DMS79 treated with DMSO at 0.1 percent for 48 hours (cell line): ENCODE measurements at regions not wholly inside any gene's neighbourhood (a gene's known extent, or its start where the extent isn't known, plus 50 kb on each side); places are given as distances from the start of the nearest gene placed in this dataset.
"Not testable (repeated sequence)": the region's sequence is repeated elsewhere in the genome, so short reads cannot be mapped to it uniquely, and the experiment has no call there.

ENCODE experiments used
- DNase-seq: peaks from one replicate; lab custom pipeline; 2025; lab: John Stamatoyannopoulos, UW

- DNase-seq, result peak; percentile 95
Observed at GRCh38 chr14:23694949-23695663, 58.9 kb downstream of the DHRS2 start.

GRCh38 chr14:23695664-23695999 is 59.5 kb downstream of the DHRS2 start:
- no peak for DNase-seq

GRCh38 chr14:23696701-23697239 is 60.6 kb downstream of the DHRS2 start:
- no peak for DNase-seq

- DNase-seq, result no peak
Observed at GRCh38 chr14:23697680-23698079, 61.5 kb downstream of the DHRS2 start.

GRCh38 chr14:23702656-23703426 is 66.7 kb downstream of the DHRS2 start:
- DNase-seq, result no peak

GRCh38 chr14:23704890-23705289 is 68.7 kb downstream of the DHRS2 start:
- peak; percentile 15 for DNase-seq

- DNase-seq, result no peak
Observed at GRCh38 chr14:23707415-23707814, 71.3 kb downstream of the DHRS2 start.

GRCh38 chr14:23708343-23708742 is 72.2 kb downstream of the DHRS2 start:
- DNase-seq, result no peak

- no peak for DNase-seq
Observed at GRCh38 chr14:23709923-23710322, 73.8 kb downstream of the DHRS2 start.

- no peak for DNase-seq
Observed at GRCh38 chr14:23712287-23712686, 76.1 kb downstream of the DHRS2 start.

GRCh38 chr14:23719225-23719985 is 83.2 kb downstream of the DHRS2 start:
- no peak for DNase-seq

- DNase-seq, result no peak
Observed at GRCh38 chr14:23722675-23723074, 86.5 kb downstream of the DHRS2 start.

GRCh38 chr14:23723911-23724310 is 87.7 kb downstream of the DHRS2 start:
- DNase-seq, result no peak

- DNase-seq, result no peak
Observed at GRCh38 chr14:23725528-23725927, 89.4 kb downstream of the DHRS2 start.

GRCh38 chr14:23725980-23726710 is 90.0 kb downstream of the DHRS2 start:
- no peak for DNase-seq

GRCh38 chr14:23727566-23728335 is 91.6 kb downstream of the DHRS2 start:
- DNase-seq, result no peak

- DNase-seq, result no peak
Observed at GRCh38 chr14:23728791-23729190, 92.6 kb downstream of the DHRS2 start.

GRCh38 chr14:23729720-23730387 is 93.7 kb downstream of the DHRS2 start:
- DNase-seq, result no peak

GRCh38 chr14:23735394-23735793 is 99.2 kb downstream of the DHRS2 start:
- DNase-seq, result no peak

GRCh38 chr14:23744368-23744767 is 108.2 kb downstream of the DHRS2 start:
- not testable (repeated sequence) for DNase-seq

- DNase-seq, result no peak
Observed at GRCh38 chr14:23750357-23750756, 114.2 kb downstream of the DHRS2 start.
